ENCODE measurements at regions not wholly inside any gene's neighbourhood (a gene's known extent, or its start where the extent isn't known, plus 50 kb on each side); places are given as distances from the start of the nearest gene placed in this dataset.

DNA sequence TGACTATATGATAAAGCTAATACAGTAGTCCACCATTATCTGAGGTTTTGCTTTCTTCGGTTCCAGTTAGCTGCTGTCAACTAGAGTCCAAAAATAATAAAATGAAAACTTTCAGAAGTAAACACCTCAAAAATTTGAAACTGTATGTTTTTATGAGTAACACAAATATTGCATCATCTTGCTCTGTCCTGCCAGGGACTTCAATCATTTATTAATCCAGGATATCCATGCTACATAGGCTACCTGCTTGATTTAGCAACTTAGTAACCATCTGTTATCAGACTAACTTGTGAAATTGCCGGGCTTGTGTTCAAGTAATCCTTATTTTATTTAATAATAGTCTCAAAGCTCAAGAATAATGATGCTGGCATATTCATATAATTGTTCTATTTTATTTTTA lies 1537.8 kb upstream of the PABPC4L start:
- H3K4me3 ChIP-seq (ENCODE audit: low read length in 2 of 2), result no peak overlapping the region
- no peak overlapping the region for H3K9ac ChIP-seq (ENCODE audit: low read depth in 1 of 2, low read length in 2 of 2)
- no peaks in the 10 kb centered on the region for H3K36me3 ChIP-seq (ENCODE audit: control insufficient read depth in 2 of 2, insufficient read depth in 2 of 2, low read length in 2 of 2)
- no peaks in the 10 kb centered on the region for H3K9me3 ChIP-seq (ENCODE audit: control insufficient read depth in 2 of 2, low read length in 2 of 2)
- no peaks in the 10 kb centered on the region for H3K4me1 ChIP-seq (ENCODE audit: control insufficient read depth in 2 of 2, insufficient read depth in 2 of 2, low read length in 2 of 2)
- no peaks in the 10 kb centered on the region for H3K27me3 ChIP-seq (ENCODE audit: control insufficient read depth in 2 of 2, insufficient read depth in 2 of 2, low read length in 2 of 2)
- H3K27ac ChIP-seq (ENCODE audit: low read depth in 2 of 2, low read length in 2 of 2), result no peak overlapping the region

DNA sequence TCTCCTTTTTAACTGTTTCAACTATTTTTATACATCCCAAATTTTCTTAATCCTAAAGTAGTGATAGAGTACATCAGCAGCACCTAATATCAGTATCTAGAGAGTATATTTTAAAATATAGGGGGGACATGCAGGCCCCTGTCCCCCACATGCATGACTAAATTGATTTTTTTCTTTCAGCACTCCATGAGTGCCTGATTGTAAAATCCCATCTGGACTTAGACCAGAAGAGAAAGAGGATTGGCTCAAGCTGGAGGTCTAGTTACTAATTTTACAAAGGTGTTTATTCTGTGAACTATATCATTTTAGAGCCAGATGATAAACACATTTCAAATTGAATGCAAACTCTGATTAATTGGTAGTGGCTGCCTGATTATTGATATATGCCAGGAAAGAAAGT lies 1533.9 kb upstream of the PABPC4L start:
- Histone ChIP-seq H3K4me3 (ENCODE audit: low read length in 2 of 2) (no peak overlapping the region), H3K27me3 (ENCODE audit: control insufficient read depth in 2 of 2, insufficient read depth in 2 of 2, low read length in 2 of 2) (no peaks in the 10 kb centered on the region), H3K4me1 (ENCODE audit: control insufficient read depth in 2 of 2, insufficient read depth in 2 of 2, low read length in 2 of 2) (no peaks in the 10 kb centered on the region), H3K9ac (ENCODE audit: low read depth in 1 of 2, low read length in 2 of 2) (no peak overlapping the region), H3K27ac (ENCODE audit: low read depth in 2 of 2, low read length in 2 of 2) (no peak overlapping the region), H3K36me3 (ENCODE audit: control insufficient read depth in 2 of 2, insufficient read depth in 2 of 2, low read length in 2 of 2) (no peaks in the 10 kb centered on the region), H3K9me3 (ENCODE audit: control insufficient read depth in 2 of 2, low read length in 2 of 2) (no peaks in the 10 kb centered on the region)

DNA sequence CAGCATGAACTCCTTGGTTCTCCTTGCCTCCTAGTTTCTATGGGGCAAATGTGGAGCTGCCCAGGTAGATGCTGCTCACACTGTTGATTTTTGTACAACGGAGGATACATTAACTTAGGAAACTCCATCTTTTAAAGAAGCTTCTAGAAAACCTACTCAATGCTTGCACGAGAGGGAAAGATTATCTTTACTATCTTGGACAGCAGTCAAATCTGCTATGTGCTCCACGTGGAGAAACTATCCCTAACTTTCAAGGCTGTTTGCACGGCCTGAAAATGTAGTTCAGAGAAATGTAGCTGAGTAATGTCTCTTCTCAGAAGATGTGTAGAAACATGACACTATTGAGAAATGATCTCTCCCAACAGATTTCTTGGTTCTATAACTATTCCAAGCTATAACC lies 1530.9 kb upstream of the PABPC4L start:
- Histone ChIP-seq H3K27ac (ENCODE audit: low read depth in 2 of 2, low read length in 2 of 2) (no peak overlapping the region), H3K27me3 (ENCODE audit: control insufficient read depth in 2 of 2, insufficient read depth in 2 of 2, low read length in 2 of 2) (no peaks in the 10 kb centered on the region), H3K9ac (ENCODE audit: low read depth in 1 of 2, low read length in 2 of 2) (no peak overlapping the region), H3K4me1 (ENCODE audit: control insufficient read depth in 2 of 2, insufficient read depth in 2 of 2, low read length in 2 of 2) (no peaks in the 10 kb centered on the region), H3K36me3 (ENCODE audit: control insufficient read depth in 2 of 2, insufficient read depth in 2 of 2, low read length in 2 of 2) (no peaks in the 10 kb centered on the region), H3K9me3 (ENCODE audit: control insufficient read depth in 2 of 2, low read length in 2 of 2) (no peaks in the 10 kb centered on the region), H3K4me3 (ENCODE audit: low read length in 2 of 2) (no peak overlapping the region)

DNA sequence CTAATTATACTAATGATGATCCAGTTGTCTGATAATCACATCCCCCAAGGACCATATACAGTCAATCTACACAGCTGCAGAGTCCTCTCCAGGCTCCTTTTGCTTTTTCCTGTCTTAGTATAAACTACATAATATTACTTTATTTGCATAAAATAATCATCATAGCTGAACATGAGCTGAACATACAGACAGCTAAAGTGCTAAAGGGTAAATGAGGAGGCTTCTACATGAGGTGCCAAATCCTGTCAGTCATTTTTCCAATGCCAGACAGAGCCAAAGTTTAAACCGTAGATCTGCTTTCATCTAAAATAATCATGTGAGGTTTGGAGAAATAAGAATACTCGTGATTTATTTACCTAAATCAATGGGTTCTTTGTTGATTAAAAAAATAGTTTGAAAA lies 1530.1 kb upstream of the PABPC4L start:
- Histone ChIP-seq H3K4me1 (ENCODE audit: control insufficient read depth in 2 of 2, insufficient read depth in 2 of 2, low read length in 2 of 2) (no peaks in the 10 kb centered on the region), H3K27me3 (ENCODE audit: control insufficient read depth in 2 of 2, insufficient read depth in 2 of 2, low read length in 2 of 2) (no peaks in the 10 kb centered on the region), H3K4me3 (ENCODE audit: low read length in 2 of 2) (no peak overlapping the region), H3K9ac (ENCODE audit: low read depth in 1 of 2, low read length in 2 of 2) (no peak overlapping the region), H3K9me3 (ENCODE audit: control insufficient read depth in 2 of 2, low read length in 2 of 2) (no peaks in the 10 kb centered on the region), H3K36me3 (ENCODE audit: control insufficient read depth in 2 of 2, insufficient read depth in 2 of 2, low read length in 2 of 2) (no peaks in the 10 kb centered on the region), H3K27ac (ENCODE audit: low read depth in 2 of 2, low read length in 2 of 2) (no peak overlapping the region)

DNA sequence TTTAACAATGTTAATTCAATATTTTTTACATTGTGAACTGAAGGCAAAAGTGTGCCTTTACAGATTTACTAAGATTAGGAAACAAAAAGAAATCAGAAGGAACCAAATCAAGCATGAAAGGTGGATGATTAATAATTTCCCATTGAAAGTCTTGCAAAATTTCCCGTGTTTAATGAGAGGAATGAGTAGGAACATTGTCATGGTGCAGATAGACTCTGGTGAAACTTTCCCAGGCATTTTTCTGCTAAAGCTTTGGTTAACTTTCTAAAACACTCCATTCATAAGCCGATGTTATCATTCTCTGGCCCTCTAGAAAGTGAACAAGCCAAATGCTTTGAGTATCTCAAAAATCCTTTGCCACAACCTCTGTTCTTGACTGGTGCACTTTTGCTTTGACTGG lies 1522.8 kb upstream of the PABPC4L start:
- no peaks in the 10 kb centered on the region for H3K27me3 ChIP-seq (ENCODE audit: control insufficient read depth in 2 of 2, insufficient read depth in 2 of 2, low read length in 2 of 2)
- no peak overlapping the region for H3K4me3 ChIP-seq (ENCODE audit: low read length in 2 of 2)
- no peaks in the 10 kb centered on the region for H3K4me1 ChIP-seq (ENCODE audit: control insufficient read depth in 2 of 2, insufficient read depth in 2 of 2, low read length in 2 of 2)

DNA sequence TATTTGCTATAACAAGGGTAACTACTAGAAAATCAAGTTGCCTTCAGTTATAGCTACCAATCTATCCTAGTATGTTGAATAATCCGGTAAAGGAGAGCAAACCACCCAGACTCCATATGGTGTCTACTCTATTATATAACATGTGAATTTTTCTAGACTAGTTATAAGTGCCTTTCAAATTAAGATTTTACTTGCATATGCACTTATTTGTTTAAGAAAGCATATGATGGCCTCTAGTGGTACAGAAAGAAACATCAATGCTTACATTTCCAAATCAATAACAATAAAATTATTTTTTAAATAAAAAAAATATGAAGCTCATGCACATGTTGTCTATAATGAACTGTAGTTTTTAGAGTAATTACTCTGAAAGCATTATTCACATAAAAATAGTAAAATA lies 1516.4 kb upstream of the PABPC4L start:
- Histone ChIP-seq H3K9me3 (ENCODE audit: control insufficient read depth in 2 of 2, low read length in 2 of 2) (no peaks in the 10 kb centered on the region), H3K27me3 (ENCODE audit: control insufficient read depth in 2 of 2, insufficient read depth in 2 of 2, low read length in 2 of 2) (no peaks in the 10 kb centered on the region), H3K4me3 (ENCODE audit: low read length in 2 of 2) (no peak overlapping the region), H3K4me1 (ENCODE audit: control insufficient read depth in 2 of 2, insufficient read depth in 2 of 2, low read length in 2 of 2) (no peaks in the 10 kb centered on the region), H3K36me3 (ENCODE audit: control insufficient read depth in 2 of 2, insufficient read depth in 2 of 2, low read length in 2 of 2) (no peaks in the 10 kb centered on the region), H3K27ac (ENCODE audit: low read depth in 2 of 2, low read length in 2 of 2) (no peak overlapping the region), H3K9ac (ENCODE audit: low read depth in 1 of 2, low read length in 2 of 2) (no peak overlapping the region)

More for the DNA sequence above, 1522.8 kb upstream of the PABPC4L start:
- Histone ChIP-seq H3K9ac (ENCODE audit: low read depth in 1 of 2, low read length in 2 of 2) (no peak overlapping the region), H3K9me3 (ENCODE audit: control insufficient read depth in 2 of 2, low read length in 2 of 2) (no peaks in the 10 kb centered on the region), H3K27ac (ENCODE audit: low read depth in 2 of 2, low read length in 2 of 2) (no peak overlapping the region), H3K36me3 (ENCODE audit: control insufficient read depth in 2 of 2, insufficient read depth in 2 of 2, low read length in 2 of 2) (no peaks in the 10 kb centered on the region)

DNA sequence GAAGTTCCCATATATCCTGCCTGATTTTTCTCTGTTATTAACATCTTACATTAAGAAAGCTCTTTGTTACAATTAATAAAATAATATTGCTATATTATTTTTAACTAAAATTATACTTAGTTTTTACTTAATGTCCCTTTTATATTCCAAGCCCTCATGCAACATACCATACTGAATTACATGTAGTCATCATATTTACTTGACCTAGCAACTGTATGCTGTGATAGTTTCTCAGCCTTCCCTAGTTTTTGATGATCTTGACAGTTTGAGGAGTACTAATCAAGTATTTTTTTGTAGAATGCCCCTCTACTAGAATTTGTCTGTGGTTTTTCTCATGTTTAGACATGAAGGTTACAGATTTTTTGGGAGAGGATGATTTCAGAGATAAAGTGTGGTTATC lies 1503.8 kb upstream of the PABPC4L start:
- H3K4me3 ChIP-seq (ENCODE audit: low read length in 2 of 2), result no peak overlapping the region
- no peaks in the 10 kb centered on the region for H3K4me1 ChIP-seq (ENCODE audit: control insufficient read depth in 2 of 2, insufficient read depth in 2 of 2, low read length in 2 of 2)
- H3K27ac ChIP-seq (ENCODE audit: low read depth in 2 of 2, low read length in 2 of 2), result no peak overlapping the region
- H3K9me3 ChIP-seq (ENCODE audit: control insufficient read depth in 2 of 2, low read length in 2 of 2), result no peaks in the 10 kb centered on the region
- H3K27me3 ChIP-seq (ENCODE audit: control insufficient read depth in 2 of 2, insufficient read depth in 2 of 2, low read length in 2 of 2), result no peaks in the 10 kb centered on the region
- H3K36me3 ChIP-seq (ENCODE audit: control insufficient read depth in 2 of 2, insufficient read depth in 2 of 2, low read length in 2 of 2), result no peaks in the 10 kb centered on the region
- no peak overlapping the region for H3K9ac ChIP-seq (ENCODE audit: low read depth in 1 of 2, low read length in 2 of 2)

DNA sequence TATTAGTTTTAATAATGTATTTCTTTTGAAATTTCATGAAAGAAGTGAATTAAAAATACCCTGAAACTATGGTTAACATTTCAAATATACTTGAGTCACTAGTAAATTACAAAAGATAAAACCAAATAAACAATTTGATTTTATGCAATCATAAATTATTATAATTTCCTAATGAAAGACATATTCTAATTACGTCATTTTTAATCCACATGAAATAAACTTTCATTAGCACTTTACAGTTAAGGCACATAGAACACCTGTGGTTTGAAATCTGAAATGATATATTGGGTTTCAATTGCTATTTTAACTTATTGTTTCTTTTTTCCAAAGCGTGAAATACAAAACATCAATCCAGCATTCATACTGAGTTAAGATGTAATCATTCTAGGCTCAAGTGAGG lies 1492.5 kb upstream of the PABPC4L start:
- Histone ChIP-seq H3K36me3 (ENCODE audit: control insufficient read depth in 2 of 2, insufficient read depth in 2 of 2, low read length in 2 of 2) (no peaks in the 10 kb centered on the region), H3K9ac (ENCODE audit: low read depth in 1 of 2, low read length in 2 of 2) (no peak overlapping the region), H3K4me3 (ENCODE audit: low read length in 2 of 2) (no peak overlapping the region), H3K9me3 (ENCODE audit: control insufficient read depth in 2 of 2, low read length in 2 of 2) (no peaks in the 10 kb centered on the region), H3K27ac (ENCODE audit: low read depth in 2 of 2, low read length in 2 of 2) (no peak overlapping the region), H3K27me3 (ENCODE audit: control insufficient read depth in 2 of 2, insufficient read depth in 2 of 2, low read length in 2 of 2) (no peaks in the 10 kb centered on the region), H3K4me1 (ENCODE audit: control insufficient read depth in 2 of 2, insufficient read depth in 2 of 2, low read length in 2 of 2) (no peaks in the 10 kb centered on the region)

DNA sequence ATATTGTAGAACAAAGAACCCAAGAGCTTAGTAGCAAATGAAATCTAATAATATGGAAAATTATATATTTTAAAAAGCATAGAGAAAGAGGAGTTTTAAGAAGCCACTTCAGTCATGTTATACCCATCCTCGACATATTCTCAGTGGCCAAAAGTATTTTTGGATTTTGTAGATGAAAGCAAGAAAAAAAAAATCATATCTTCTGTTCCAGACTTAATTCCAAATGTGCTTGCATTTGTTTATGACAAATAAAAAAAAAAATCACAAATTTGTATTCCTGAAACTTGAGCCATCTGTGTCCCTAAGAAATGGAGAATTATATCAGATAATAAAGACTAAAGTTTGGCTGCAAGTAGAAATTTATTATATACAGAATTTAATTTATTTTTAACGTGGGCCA lies 1482.4 kb upstream of the PABPC4L start:
- no peak overlapping the region for H3K9ac ChIP-seq (ENCODE audit: low read depth in 1 of 2, low read length in 2 of 2)

DNA sequence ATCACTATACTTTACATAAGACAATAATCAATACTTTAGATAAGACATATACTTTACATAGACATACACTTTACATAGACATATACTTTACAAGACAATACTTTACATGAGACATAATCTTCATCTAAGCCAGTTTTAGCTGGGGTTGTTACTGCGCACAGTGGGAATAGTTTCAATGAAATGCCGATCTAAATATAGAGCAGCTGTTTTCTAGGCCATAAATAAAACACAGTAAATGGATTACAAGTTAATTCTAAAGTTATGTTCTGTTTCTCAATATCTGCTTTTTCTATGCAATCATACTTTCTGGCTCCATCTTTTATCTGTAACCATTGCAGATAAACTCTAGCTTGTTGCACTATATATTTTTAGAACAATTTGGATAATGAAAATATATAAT lies 1470.6 kb upstream of the PABPC4L start:
- Histone ChIP-seq H3K9ac (ENCODE audit: low read depth in 1 of 2, low read length in 2 of 2) (no peak overlapping the region), H3K27me3 (ENCODE audit: control insufficient read depth in 2 of 2, insufficient read depth in 2 of 2, low read length in 2 of 2) (no peaks in the 10 kb centered on the region), H3K27ac (ENCODE audit: low read depth in 2 of 2, low read length in 2 of 2) (no peak overlapping the region)

More for the DNA sequence above, 1482.4 kb upstream of the PABPC4L start:
- H3K9me3 ChIP-seq (ENCODE audit: control insufficient read depth in 2 of 2, low read length in 2 of 2), result no peaks in the 10 kb centered on the region
- no peak overlapping the region for H3K27ac ChIP-seq (ENCODE audit: low read depth in 2 of 2, low read length in 2 of 2)
- H3K36me3 ChIP-seq (ENCODE audit: control insufficient read depth in 2 of 2, insufficient read depth in 2 of 2, low read length in 2 of 2), result no peaks in the 10 kb centered on the region
- H3K4me3 ChIP-seq (ENCODE audit: low read length in 2 of 2), result no peak overlapping the region
- no peaks in the 10 kb centered on the region for H3K4me1 ChIP-seq (ENCODE audit: control insufficient read depth in 2 of 2, insufficient read depth in 2 of 2, low read length in 2 of 2)
- H3K27me3 ChIP-seq (ENCODE audit: control insufficient read depth in 2 of 2, insufficient read depth in 2 of 2, low read length in 2 of 2), result no peaks in the 10 kb centered on the region

DNA sequence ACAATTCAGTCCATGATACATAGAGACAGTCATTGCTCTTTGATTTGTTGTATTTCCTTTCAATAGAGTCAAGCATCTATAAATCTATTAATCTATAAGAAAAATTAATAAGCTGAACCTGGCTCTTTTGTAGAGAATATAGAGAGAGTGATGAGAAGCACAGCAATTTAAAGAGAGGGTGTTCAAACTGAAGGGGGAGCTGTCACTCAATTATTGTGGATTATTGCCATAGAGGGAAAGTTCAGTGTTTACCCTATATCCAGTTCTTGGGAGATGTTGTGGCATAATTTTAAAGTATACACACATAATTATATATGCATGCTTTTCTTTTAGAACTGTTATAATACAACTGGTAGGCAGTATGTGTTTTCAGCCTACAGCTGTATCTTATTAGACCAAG lies 1469.0 kb upstream of the PABPC4L start:
- H3K36me3 ChIP-seq (ENCODE audit: control insufficient read depth in 2 of 2, insufficient read depth in 2 of 2, low read length in 2 of 2), result no peaks in the 10 kb centered on the region
- no peak overlapping the region for H3K9ac ChIP-seq (ENCODE audit: low read depth in 1 of 2, low read length in 2 of 2)
- H3K4me1 ChIP-seq (ENCODE audit: control insufficient read depth in 2 of 2, insufficient read depth in 2 of 2, low read length in 2 of 2), result no peaks in the 10 kb centered on the region
- H3K9me3 ChIP-seq (ENCODE audit: control insufficient read depth in 2 of 2, low read length in 2 of 2), result no peaks in the 10 kb centered on the region
- no peak overlapping the region for H3K27ac ChIP-seq (ENCODE audit: low read depth in 2 of 2, low read length in 2 of 2)
- H3K27me3 ChIP-seq (ENCODE audit: control insufficient read depth in 2 of 2, insufficient read depth in 2 of 2, low read length in 2 of 2), result no peaks in the 10 kb centered on the region
- H3K4me3 ChIP-seq (ENCODE audit: low read length in 2 of 2), result no peak overlapping the region

More for the DNA sequence above, 1470.6 kb upstream of the PABPC4L start:
- no peaks in the 10 kb centered on the region for H3K9me3 ChIP-seq (ENCODE audit: control insufficient read depth in 2 of 2, low read length in 2 of 2)
- no peaks in the 10 kb centered on the region for H3K4me1 ChIP-seq (ENCODE audit: control insufficient read depth in 2 of 2, insufficient read depth in 2 of 2, low read length in 2 of 2)
- H3K36me3 ChIP-seq (ENCODE audit: control insufficient read depth in 2 of 2, insufficient read depth in 2 of 2, low read length in 2 of 2), result no peaks in the 10 kb centered on the region
- no peak overlapping the region for H3K4me3 ChIP-seq (ENCODE audit: low read length in 2 of 2)

Data from mucosa of rectum (tissue), 2 donors.